Nephron progenitor cell (in vitro differentiated cells): ENCODE measurements at regions not wholly inside any gene's neighbourhood (a gene's known extent, or its start where the extent isn't known, plus 50 kb on each side); places are given as distances from the start of the nearest gene placed in this dataset.
"Not testable (repeated sequence)": the region's sequence is repeated elsewhere in the genome, so short reads cannot be mapped to it uniquely, and the experiment has no call there.

Experiments used
- DNase-seq: peaks from one replicate; pipeline ENCODE4 v3.0.0; 2021
- H3K27ac Mint-ChIP-seq: 2 replicates; pipeline ENCODE4 v1.8.0; 2021; ENCODE audit warnings: mild to moderate bottlenecking, moderate library complexity, mixed read lengths
- H3K27me3 Mint-ChIP-seq: 2 replicates; pipeline ENCODE4 v1.8.0; 2021; ENCODE audit warnings: mild to moderate bottlenecking, low read depth, mixed read lengths; ENCODE audit not compliant: poor library complexity
- H3K36me3 Mint-ChIP-seq: 2 replicates; pipeline ENCODE4 v1.8.0; 2021; ENCODE audit warnings: low read depth, mixed read lengths
- H3K4me1 Mint-ChIP-seq: 2 replicates; pipeline ENCODE4 v1.8.0; 2021; ENCODE audit warnings: mixed read lengths
- H3K4me3 Mint-ChIP-seq: 2 replicates; pipeline ENCODE4 v1.8.0; 2021; ENCODE audit warnings: mild to moderate bottlenecking, moderate library complexity, mixed read lengths
- H3K9me3 Mint-ChIP-seq: 2 replicates; pipeline ENCODE4 v1.8.0; 2021; ENCODE audit warnings: mild to moderate bottlenecking, moderate library complexity, mixed read lengths
- TF ChIP-seq, protein P1 (sequence below): fragments of 200-600 bp; sonication (generic); IDR thresholded peaks from 2 replicates; pipeline ENCODE4 v1.5.0; 2021; ENCODE audit warnings: antibody characterized with exemption

DNA sequence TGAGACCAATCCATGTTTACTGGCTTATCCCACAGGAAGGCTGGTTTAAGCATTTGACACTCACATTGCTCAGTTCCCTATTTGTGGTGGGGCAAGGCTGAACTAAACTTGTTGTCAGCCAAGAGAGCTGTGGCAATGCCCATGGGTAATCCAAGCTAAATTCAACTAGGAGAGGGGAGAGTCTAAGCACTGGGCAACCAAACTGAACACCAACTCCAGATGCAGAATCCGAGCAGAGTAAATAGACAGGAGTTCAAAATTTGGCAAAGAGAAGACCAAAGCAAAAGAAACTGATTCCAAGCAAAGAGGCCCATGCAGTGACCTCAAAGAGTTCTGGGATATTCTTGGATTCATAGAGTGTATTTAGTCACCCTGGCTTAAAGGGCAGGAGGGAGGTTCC, 106.5 kb upstream of the NT5E start:
- H3K36me3 Mint-ChIP-seq: no peaks in the 10 kb centered on the region
- no peak overlapping the region for H3K27ac Mint-ChIP-seq
- no peaks in the 10 kb centered on the region for H3K4me1 Mint-ChIP-seq
- H3K4me3 Mint-ChIP-seq: no peak overlapping the region
- no peak for DNase-seq
- TF ChIP-seq, protein P1, sequence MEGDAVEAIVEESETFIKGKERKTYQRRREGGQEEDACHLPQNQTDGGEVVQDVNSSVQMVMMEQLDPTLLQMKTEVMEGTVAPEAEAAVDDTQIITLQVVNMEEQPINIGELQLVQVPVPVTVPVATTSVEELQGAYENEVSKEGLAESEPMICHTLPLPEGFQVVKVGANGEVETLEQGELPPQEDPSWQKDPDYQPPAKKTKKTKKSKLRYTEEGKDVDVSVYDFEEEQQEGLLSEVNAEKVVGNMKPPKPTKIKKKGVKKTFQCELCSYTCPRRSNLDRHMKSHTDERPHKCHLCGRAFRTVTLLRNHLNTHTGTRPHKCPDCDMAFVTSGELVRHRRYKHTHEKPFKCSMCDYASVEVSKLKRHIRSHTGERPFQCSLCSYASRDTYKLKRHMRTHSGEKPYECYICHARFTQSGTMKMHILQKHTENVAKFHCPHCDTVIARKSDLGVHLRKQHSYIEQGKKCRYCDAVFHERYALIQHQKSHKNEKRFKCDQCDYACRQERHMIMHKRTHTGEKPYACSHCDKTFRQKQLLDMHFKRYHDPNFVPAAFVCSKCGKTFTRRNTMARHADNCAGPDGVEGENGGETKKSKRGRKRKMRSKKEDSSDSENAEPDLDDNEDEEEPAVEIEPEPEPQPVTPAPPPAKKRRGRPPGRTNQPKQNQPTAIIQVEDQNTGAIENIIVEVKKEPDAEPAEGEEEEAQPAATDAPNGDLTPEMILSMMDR: no peak
- H3K27me3 Mint-ChIP-seq: peaks cover 27% of the 10 kb centered on the region
- no peaks in the 10 kb centered on the region for H3K9me3 Mint-ChIP-seq

DNA sequence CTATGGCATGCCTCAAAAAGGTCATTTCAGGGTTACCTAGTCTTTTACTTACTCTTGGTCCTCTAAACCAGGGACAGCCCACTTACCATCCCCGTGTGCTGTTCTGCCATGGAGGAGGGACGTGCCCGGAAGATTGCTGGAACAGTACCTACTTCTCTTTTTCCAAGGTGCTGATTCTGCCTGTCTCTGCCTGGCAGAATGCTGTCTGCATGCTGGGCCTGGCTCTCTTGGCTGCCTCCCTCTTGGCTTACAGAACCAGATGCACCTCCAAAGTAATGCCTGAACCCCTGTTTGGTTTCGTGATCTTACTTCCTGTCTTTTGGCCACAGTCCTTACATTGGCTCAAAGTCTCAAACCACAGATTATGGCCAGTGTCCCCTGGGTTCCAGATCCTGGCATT, 120.7 kb upstream of the NT5E start:
- DNase-seq: no peak
- no peaks in the 10 kb centered on the region for H3K9me3 Mint-ChIP-seq
- no peak overlapping the region for H3K4me3 Mint-ChIP-seq
- no peaks in the 10 kb centered on the region for H3K4me1 Mint-ChIP-seq
- H3K27me3 Mint-ChIP-seq: peaks cover 17% of the 10 kb centered on the region
- no peak overlapping the region for H3K27ac Mint-ChIP-seq
- TF ChIP-seq, protein P1: no peak
- no peaks in the 10 kb centered on the region for H3K36me3 Mint-ChIP-seq

DNA sequence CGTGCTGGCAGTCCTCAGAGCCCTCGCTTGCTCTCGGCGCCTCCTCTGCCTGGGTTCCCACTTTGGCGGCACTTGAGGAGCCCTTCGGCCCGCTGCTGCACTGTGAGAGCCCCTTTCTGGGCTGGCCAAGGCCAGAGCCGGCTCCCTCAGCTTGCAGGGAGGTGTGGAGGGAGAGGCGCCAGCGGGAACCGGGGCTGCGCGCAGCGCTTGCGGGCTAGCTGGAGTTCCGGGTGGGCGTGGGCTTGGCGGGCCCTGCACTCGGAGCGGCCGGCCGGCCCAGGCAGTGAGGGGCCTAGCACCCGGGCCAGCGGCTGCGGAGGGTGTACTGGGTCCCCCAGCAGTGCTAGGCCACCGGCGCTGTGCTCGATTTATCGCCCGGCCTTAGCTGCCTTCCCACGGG, 124.1 kb upstream of the NT5E start:
- H3K27me3 Mint-ChIP-seq: peaks cover 22% of the 10 kb centered on the region
- not testable (repeated sequence) for H3K9me3 Mint-ChIP-seq, H3K4me3 Mint-ChIP-seq, H3K36me3 Mint-ChIP-seq, H3K27ac Mint-ChIP-seq, DNase-seq, H3K4me1 Mint-ChIP-seq

DNA sequence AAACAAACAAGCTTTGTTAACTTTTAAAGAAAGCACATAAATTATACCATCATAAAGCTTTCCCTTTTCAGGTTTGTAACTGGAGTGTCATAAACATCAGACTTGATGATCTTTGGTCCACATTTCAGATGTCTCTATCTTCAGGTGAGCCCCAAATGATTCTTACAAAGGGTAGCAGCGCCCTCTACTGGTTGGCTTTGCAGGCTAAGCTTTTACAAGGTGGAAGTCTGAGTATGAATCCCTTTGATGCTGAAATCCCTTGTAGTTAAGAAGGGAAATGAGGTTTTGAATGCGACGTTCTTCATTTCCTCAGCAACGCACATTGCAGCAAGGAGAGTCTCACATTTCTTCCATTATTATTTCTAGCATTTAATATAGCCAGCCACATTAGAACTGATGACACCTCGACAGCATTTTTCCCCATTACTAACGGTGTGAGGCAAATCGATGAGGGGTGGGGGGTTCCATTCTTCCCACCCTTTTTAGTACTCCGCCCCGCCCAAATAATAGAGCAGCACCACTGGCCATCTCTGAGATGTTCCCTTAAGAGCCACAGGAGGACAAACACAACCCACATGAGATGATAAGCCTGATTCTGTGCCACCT, 126.3 kb upstream of the NT5E start:
- H3K4me1 Mint-ChIP-seq: no peaks in the 10 kb centered on the region
- no peaks in the 10 kb centered on the region for H3K36me3 Mint-ChIP-seq
- peaks cover 25% of the 10 kb centered on the region for H3K27me3 Mint-ChIP-seq
- TF ChIP-seq, protein P1: peak; percentile 87
- H3K4me3 Mint-ChIP-seq: no peak overlapping the region
- H3K27ac Mint-ChIP-seq: no peak overlapping the region
- DNase-seq: peak; percentile 91
- peaks cover 10% of the 10 kb centered on the region for H3K9me3 Mint-ChIP-seq

DNA sequence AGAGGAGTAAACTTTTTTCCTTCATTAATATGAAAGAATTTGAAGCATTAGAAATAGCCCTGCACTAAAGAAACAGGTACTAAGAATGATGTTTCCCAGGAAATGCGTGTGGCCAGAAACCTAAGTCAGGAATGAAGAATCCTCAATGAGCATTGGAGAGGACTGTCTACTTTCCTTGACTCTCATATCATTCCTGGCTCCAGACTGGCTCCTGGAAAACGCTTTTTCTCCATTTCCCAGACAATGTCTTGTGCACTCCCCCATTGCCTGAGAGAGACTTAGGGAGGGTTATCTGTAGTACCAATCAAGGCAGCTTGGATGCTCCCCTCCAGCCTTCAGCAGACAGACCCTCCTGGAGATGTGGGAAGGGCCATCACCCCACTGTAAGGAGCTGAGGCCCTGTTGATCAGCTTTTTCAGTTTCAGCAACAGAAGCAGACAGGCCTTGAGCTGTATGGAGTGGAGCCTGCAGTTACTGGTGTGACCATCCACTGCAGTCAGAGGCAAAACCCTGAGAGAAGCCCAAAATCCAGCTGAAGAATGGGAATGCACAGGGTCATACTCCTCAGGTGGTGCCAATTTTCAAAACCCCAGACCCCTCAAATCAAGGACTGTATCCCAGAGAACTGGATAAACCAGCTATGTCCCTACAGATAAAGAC, 127.3 kb upstream of the NT5E start:
- H3K4me3 Mint-ChIP-seq: no peak overlapping the region
- no peak for DNase-seq
- no peaks in the 10 kb centered on the region for H3K36me3 Mint-ChIP-seq
- no peaks in the 10 kb centered on the region for H3K4me1 Mint-ChIP-seq
- H3K27ac Mint-ChIP-seq: no peak overlapping the region
- peaks cover 24% of the 10 kb centered on the region for H3K27me3 Mint-ChIP-seq
- TF ChIP-seq, protein P1: no peak
- peaks cover 20% of the 10 kb centered on the region for H3K9me3 Mint-ChIP-seq

DNA sequence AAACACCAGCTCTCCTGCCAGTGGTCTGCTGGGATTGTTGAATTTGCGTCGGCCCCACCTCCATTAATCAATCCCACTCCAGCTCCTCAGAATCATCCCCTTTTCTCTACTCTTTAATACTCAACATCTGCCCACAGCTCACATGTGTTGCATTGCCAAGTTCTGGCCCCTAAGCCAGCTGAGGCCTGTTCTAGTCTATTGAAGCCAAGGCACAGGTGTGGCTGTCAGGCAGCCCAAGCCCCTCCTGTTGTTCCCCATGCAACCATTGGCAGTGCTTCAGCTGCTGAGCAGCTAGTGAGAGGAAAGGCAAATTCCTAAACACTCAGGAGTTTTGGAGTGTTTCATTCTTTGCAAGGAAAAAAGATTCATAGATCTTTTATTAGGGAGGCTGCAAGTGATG, 128.0 kb upstream of the NT5E start:
- Mint-ChIP-seq H3K27me3 (peaks cover 24% of the 10 kb centered on the region), H3K9me3 (peaks cover 27% of the 10 kb centered on the region), H3K27ac (no peak overlapping the region), H3K4me1 (no peaks in the 10 kb centered on the region), H3K4me3 (no peak overlapping the region), H3K36me3 (no peaks in the 10 kb centered on the region)
- DNase-seq: no peak
- TF ChIP-seq, protein P1: no peak
